ENCODE measurements at regions not wholly inside any gene's neighbourhood (a gene's known extent, or its start where the extent isn't known, plus 50 kb on each side); places are given as distances from the start of the nearest gene placed in this dataset.

GRCh38 chr16:54564841-54565240 is 278.3 kb upstream of the IRX3 start:
- no peak for DNase-seq

- no peak for DNase-seq
Observed at GRCh38 chr16:54554581-54554980, 268.0 kb upstream of the IRX3 start.

- no peak for DNase-seq
Observed at GRCh38 chr16:54548281-54548680, 261.7 kb upstream of the IRX3 start.

- DNase-seq: no peak
Observed at GRCh38 chr16:54547052-54547451, 260.5 kb upstream of the IRX3 start.

GRCh38 chr16:54546521-54546920 is 259.9 kb upstream of the IRX3 start:
- DNase-seq: peak; percentile 35

- DNase-seq: no peak
Observed at GRCh38 chr16:54545854-54546511, 259.4 kb upstream of the IRX3 start.

- DNase-seq: no peak
Observed at GRCh38 chr16:54544553-54545180, 258.1 kb upstream of the IRX3 start.

GRCh38 chr16:54542805-54543505 is 256.4 kb upstream of the IRX3 start:
- peak; percentile 24 for DNase-seq

GRCh38 chr16:54540525-54541180 is 254.1 kb upstream of the IRX3 start:
- DNase-seq: no peak

GRCh38 chr16:54538276-54538675 is 251.7 kb upstream of the IRX3 start:
- peak; percentile 78 for DNase-seq

GRCh38 chr16:54533856-54534490 is 247.4 kb upstream of the IRX3 start:
- no peak for DNase-seq

GRCh38 chr16:54526916-54527315 is 240.3 kb upstream of the IRX3 start:
- no peak for DNase-seq

GRCh38 chr16:54526087-54526486 is 239.5 kb upstream of the IRX3 start:
- no peak for DNase-seq

GRCh38 chr16:54525104-54525503 is 238.5 kb upstream of the IRX3 start:
- no peak for DNase-seq

- DNase-seq: no peak
Observed at GRCh38 chr16:54522584-54522983, 236.0 kb upstream of the IRX3 start.

GRCh38 chr16:54521327-54521726 is 234.7 kb upstream of the IRX3 start:
- no peak for DNase-seq

GRCh38 chr16:54519161-54519695 is 232.6 kb upstream of the IRX3 start:
- DNase-seq: no peak

GRCh38 chr16:54517181-54517580 is 230.6 kb upstream of the IRX3 start:
- no peak for DNase-seq

- no peak for DNase-seq
Observed at GRCh38 chr16:54512467-54512995, 225.9 kb upstream of the IRX3 start.

- DNase-seq: no peak
Observed at GRCh38 chr16:54511222-54511731, 224.7 kb upstream of the IRX3 start.

GRCh38 chr16:54510685-54511221 is 224.2 kb upstream of the IRX3 start:
- no peak for DNase-seq

- no peak for DNase-seq
Observed at GRCh38 chr16:54509456-54509855, 222.9 kb upstream of the IRX3 start.

Data from NCI-H1105 treated with DMSO at 0.1 percent for 48 hours (cell line).